ENCODE measurements at regions not wholly inside any gene's neighbourhood (a gene's known extent, or its start where the extent isn't known, plus 50 kb on each side); places are given as distances from the start of the nearest gene placed in this dataset.

DNA sequence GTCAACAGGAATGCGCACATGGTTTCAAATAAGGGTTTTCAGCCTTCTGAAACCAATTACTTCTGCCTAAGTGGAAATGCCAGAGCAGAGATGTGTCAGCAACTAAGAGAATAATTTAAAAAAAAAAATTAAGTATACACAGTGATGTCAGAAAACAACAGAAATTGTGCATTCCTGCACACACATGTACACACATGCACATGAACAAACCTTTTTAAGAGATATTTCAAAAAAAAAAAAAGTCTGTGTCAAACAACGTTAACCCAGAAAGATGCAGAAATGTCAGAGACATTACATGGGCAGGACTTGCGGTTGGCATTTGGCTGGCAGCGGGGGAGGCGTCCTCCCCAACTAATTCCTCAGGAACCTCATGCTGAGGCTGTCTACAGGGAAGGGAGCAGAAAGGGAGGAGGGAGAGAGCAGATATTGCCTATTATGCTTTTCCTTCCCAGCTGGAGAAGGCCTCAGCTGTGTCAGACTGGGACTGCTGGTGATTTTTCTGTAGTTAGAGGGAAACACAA, 536.9 kb upstream of the WWC1 start:
- no peak overlapping the region for H3K4me3 ChIP-seq (ENCODE audit: low read depth, low read length)

DNA sequence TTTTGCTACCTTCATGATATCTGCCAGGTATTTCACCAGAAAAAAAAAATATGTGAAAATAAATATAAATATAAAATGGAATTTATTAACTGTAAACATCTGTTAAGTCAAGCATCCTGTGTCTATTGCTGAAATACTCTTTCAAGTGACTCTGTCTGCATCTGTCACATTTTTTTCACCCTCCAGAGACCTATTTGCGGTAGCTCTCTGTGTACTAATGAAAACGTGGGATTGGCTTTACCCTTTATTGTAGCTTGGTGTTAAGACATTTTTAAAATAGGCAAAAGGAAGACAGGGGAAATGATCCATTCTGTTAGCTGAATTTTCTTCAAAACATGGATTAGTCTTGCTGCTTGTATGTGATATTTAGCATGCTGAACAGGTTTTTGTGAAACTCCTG, 536.0 kb upstream of the WWC1 start:
- DNase-seq (ENCODE audit: low read depth) = no peak
- TF ChIP-seq, protein P1, sequence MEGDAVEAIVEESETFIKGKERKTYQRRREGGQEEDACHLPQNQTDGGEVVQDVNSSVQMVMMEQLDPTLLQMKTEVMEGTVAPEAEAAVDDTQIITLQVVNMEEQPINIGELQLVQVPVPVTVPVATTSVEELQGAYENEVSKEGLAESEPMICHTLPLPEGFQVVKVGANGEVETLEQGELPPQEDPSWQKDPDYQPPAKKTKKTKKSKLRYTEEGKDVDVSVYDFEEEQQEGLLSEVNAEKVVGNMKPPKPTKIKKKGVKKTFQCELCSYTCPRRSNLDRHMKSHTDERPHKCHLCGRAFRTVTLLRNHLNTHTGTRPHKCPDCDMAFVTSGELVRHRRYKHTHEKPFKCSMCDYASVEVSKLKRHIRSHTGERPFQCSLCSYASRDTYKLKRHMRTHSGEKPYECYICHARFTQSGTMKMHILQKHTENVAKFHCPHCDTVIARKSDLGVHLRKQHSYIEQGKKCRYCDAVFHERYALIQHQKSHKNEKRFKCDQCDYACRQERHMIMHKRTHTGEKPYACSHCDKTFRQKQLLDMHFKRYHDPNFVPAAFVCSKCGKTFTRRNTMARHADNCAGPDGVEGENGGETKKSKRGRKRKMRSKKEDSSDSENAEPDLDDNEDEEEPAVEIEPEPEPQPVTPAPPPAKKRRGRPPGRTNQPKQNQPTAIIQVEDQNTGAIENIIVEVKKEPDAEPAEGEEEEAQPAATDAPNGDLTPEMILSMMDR (IDR thresholded peaks at IDR 0.05; ENCODE audit: low read depth, low read length, missing control alignments) = no peak
- H3K4me3 ChIP-seq (ENCODE audit: low read depth, low read length) = no peak overlapping the region

More for the DNA sequence above, 536.9 kb upstream of the WWC1 start:
- TF ChIP-seq, protein P1 (IDR thresholded peaks at IDR 0.05; ENCODE audit: low read depth, low read length, missing control alignments) = no peak
- no peak for DNase-seq (ENCODE audit: low read depth)

DNA sequence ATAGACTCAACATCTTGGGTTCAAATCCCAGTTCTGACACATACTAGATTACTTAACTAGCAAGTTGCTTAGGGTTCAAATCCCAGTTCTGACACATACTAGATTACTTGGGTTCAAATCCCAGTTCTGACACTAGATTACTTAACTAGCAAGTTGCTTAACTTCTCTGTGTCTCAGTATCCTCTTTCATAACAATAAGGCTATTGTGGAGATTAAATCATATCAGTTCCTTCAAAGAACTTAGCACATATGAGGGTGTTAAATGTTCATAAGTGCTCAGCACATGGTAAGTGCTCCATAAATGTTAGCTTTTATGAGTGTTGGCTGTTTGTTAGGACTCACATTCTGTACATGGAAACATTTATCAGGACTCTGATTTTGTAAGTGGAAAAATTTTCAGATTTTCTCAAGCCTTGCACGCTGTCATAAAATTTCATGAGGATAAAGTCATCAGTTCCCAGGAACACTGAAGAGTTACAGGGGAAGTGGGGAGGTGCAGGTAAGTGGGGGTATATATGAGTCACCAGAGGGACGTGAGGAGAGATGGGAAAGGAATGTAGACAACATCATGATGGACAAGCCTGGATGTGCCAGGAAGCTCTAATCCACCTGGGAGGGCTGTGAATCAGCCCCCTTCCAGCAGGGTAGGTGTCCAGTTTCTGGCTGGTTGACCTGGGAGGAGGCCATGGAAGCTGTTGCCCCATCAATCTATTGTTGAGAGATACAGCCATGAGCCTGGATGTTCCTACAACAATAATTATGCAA, 532.2 kb upstream of the WWC1 start:
- H3K4me3 ChIP-seq (ENCODE audit: low read depth, low read length) = no peak overlapping the region
- TF ChIP-seq, protein P1 (IDR thresholded peaks at IDR 0.05; ENCODE audit: low read depth, low read length, missing control alignments) = no peak

DNA sequence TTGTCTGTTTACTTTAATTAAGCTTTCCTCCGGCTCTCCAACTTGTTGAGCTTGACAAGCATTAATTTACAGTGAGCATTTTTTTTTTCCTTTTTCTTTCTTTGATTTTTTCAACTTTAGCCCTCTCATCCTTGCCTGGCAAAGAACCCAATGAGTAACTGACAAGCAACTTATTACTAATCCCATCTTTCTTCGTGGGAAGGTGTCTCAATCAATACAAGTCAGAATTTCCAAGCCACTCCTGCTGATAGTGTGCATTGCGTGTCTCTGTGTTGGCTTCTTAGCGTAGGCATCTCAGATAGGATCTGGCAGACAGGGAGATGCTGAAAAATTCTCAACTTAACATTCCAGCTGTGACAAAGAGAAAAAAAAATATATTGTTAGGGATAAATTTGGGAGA, 527.7 kb upstream of the WWC1 start:
- DNase-seq (ENCODE audit: low read depth) = no peak
- TF ChIP-seq, protein P1 (IDR thresholded peaks at IDR 0.05; ENCODE audit: low read depth, low read length, missing control alignments) = no peak
- no peak overlapping the region for H3K4me3 ChIP-seq (ENCODE audit: low read depth, low read length)

More for the DNA sequence above, 532.2 kb upstream of the WWC1 start:
- no peak for DNase-seq (ENCODE audit: low read depth)

DNA sequence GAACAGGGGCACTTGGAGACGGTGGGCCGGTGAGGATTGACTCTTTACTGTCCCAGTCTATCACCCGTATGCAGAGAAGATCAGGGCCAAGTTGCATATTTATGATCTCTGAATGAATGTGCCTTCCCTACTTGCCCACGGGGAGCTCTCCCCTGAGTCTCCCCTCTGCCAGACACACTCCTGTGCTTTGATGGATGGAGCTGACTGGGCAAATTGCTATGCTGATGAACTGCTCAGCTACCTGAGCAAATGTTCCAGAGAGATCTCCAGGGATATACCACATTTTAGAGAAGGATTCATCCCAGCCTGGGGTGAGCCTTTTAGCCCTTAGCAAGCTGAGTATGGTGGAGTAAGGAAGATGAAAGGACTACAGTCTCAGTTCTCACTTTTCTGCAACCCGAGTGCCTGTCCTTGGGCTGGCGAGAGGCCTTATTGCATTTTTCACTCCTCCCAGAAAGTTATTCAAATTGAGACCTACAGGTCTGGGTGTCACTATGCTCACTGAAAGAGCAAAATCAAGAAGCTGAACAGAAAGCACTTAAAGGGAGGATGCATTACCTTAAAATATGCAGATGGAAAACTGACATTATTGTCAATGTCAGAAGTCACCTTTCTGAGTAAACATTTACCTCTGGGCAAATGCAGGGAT, 526.7 kb upstream of the WWC1 start:
- TF ChIP-seq, protein P1 (IDR thresholded peaks at IDR 0.05; ENCODE audit: low read depth, low read length, missing control alignments) = no peak
- DNase-seq (ENCODE audit: low read depth) = no peak

DNA sequence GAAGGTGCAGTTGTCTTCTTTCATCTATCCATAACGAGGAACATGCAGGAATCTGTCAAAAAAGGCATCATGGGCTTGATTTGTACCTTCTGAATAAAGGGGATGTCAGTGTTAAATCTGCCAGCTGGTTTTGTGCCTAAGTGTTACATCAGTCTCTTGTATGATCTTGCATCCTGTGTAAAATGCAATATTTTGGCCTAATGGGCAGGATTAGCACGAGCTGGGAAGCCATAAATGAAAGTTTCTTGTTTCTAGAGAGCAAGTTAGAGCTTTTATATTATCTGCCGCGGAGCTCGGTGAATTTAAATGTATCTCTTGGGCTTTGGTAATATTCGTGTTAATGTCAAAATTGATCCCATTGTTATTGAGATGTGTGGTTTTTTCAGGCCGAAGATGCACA, 526.1 kb upstream of the WWC1 start:
- DNase-seq (ENCODE audit: low read depth) = no peak
- H3K4me3 ChIP-seq (ENCODE audit: low read depth, low read length) = no peak overlapping the region
- TF ChIP-seq, protein P1 (IDR thresholded peaks at IDR 0.05; ENCODE audit: low read depth, low read length, missing control alignments) = no peak

More for the DNA sequence above, 526.7 kb upstream of the WWC1 start:
- no peak overlapping the region for H3K4me3 ChIP-seq (ENCODE audit: low read depth, low read length)

All from GM12864 (cell line).